Mucosa of descending colon (tissue), 3 donors: ENCODE measurements at regions not wholly inside any gene's neighbourhood (a gene's known extent, or its start where the extent isn't known, plus 50 kb on each side); places are given as distances from the start of the nearest gene placed in this dataset.
A peak's percentile ranks its signal among the peaks of the same experiment; 100 is the strongest.
"Not testable (repeated sequence)": the region's sequence is repeated elsewhere in the genome, so short reads cannot be mapped to it uniquely, and the experiment has no call there.

Experiments used
- ATAC-seq: fragments of 200-7000 bp; cut with Tn5 transposase; one replicate; pipeline ENCODE4 v1.9.1; 2020; ENCODE audit warnings: mild to moderate bottlenecking, moderate library complexity
- DNase-seq, 3 donors: peaks; one replicate each; pipeline ENCODE4 v3.0.0-alpha.2; 2020
- H3K36me3 ChIP-seq: fragments of 200-600 bp; one replicate; pipeline ENCODE4 v1.8.0; 2021; ENCODE audit warnings: low read depth, mild to moderate bottlenecking
- H3K4me1 ChIP-seq: fragments of 200-600 bp; one replicate; pipeline ENCODE4 v1.8.0; 2021; ENCODE audit warnings: low read depth, mild to moderate bottlenecking
- H3K4me3 ChIP-seq: fragments of 200-600 bp; one replicate; pipeline ENCODE4 v1.8.0; 2021; ENCODE audit warnings: mild to moderate bottlenecking
- H3K9me3 ChIP-seq: fragments of 200-600 bp; one replicate; pipeline ENCODE4 v1.8.0; 2021; ENCODE audit warnings: mild to moderate bottlenecking
- intact Hi-C, 2 donors: fragments of 100-400 bp; cut with DNase I in 1 of 2; cut with micrococcal nuclease in 1 of 2; formaldehyde crosslinking; loops; one replicate each; pipeline versions ENCODE4 v1.11.0 to v1.11.1; 2022; cut with DNase I, micrococcal nuclease
- TF ChIP-seq, protein P1 (sequence below): fragments of 200-600 bp; IDR thresholded peaks from one replicate; pipeline ENCODE4 v1.8.0; 2022; ENCODE audit warnings: antibody characterized with exemption, mild to moderate bottlenecking
- donor health status: DM: no; HTN: no; CAD: no; lungs with moderate emphysema.
- donor health status: DM: no; HTN: no; CAD: no.
- donor health status: DM: no; HTN: yes; CAD: no.

DNA sequence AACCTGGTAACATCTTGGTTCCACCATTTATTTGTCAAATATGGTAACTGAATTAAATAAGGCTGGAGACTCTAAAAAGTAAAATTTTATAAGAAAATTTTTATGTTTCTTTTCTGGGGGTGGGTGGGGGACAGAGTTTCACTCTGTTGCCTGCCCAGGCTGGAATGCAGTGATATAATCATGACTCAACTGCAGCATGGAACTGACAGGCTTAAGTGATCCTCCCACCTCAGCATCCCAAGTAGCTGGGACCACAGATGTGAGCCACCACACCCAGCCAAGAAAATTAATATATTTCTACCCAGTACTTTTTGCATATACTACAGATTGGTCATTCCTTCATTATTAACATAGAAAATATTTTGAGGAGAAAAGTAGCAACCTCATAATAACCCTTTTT is 216.9 kb downstream of the DEPDC1B start:
- no peak overlapping the region for H3K4me3 ChIP-seq
- TF ChIP-seq, protein P1, sequence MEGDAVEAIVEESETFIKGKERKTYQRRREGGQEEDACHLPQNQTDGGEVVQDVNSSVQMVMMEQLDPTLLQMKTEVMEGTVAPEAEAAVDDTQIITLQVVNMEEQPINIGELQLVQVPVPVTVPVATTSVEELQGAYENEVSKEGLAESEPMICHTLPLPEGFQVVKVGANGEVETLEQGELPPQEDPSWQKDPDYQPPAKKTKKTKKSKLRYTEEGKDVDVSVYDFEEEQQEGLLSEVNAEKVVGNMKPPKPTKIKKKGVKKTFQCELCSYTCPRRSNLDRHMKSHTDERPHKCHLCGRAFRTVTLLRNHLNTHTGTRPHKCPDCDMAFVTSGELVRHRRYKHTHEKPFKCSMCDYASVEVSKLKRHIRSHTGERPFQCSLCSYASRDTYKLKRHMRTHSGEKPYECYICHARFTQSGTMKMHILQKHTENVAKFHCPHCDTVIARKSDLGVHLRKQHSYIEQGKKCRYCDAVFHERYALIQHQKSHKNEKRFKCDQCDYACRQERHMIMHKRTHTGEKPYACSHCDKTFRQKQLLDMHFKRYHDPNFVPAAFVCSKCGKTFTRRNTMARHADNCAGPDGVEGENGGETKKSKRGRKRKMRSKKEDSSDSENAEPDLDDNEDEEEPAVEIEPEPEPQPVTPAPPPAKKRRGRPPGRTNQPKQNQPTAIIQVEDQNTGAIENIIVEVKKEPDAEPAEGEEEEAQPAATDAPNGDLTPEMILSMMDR = no peak
- no peak for DNase-seq
- no peak for ATAC-seq
- intact Hi-C loops = no loop called here
- H3K36me3 ChIP-seq = no peaks in the 10 kb centered on the region
- no peaks in the 10 kb centered on the region for H3K9me3 ChIP-seq
- no peaks in the 10 kb centered on the region for H3K4me1 ChIP-seq

DNA sequence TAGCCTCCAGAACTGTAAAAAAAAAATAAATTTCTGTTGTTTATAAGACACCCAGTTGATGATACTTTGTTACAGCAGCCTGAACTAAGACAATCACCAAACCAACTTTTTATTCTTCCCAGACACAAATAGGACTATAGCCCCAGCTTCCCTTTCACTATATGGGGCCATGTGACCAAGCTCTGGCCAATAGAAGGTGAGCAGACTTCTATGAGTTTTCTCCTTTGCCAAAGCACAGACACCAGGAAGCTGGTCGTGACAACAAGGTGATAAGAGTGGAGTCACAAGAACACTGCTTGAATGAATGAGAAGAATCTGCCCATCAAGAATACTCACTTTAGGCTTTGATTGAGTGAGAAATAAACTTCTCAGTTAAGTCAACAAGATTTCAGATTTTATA is 217.7 kb downstream of the DEPDC1B start:
- H3K4me1 ChIP-seq = no peaks in the 10 kb centered on the region
- no peaks in the 10 kb centered on the region for H3K9me3 ChIP-seq
- peak; percentile 76 for ATAC-seq
- no peak overlapping the region for H3K4me3 ChIP-seq
- DNase-seq = peak in 1 of 3 donors; percentile 17
- TF ChIP-seq, protein P1 = no peak
- H3K36me3 ChIP-seq = no peaks in the 10 kb centered on the region
- intact Hi-C loops = no loop called here

DNA sequence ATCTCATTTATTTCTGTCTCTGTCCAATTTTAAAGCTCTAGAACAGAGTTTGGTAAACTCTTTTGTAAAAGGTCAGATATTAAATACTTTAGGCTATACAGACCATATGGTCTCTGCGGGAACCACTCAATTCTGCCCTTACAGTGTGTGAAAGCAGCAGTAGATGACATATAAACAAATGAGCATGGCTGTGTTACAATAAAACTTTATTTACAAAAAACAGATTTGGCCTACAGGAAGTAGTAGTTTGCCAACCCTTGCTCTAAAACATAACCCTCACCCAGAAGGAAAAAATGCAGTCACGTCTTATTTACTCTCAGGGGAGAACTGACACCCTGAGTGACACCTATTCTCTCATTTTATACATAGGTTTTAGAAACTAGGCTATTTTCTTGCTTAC is 220.4 kb downstream of the DEPDC1B start:
- no peak overlapping the region for H3K4me3 ChIP-seq
- no peaks in the 10 kb centered on the region for H3K36me3 ChIP-seq
- DNase-seq (no peak), ATAC-seq (no peak)
- TF ChIP-seq, protein P1 = no peak
- H3K9me3 ChIP-seq = no peaks in the 10 kb centered on the region
- H3K4me1 ChIP-seq = no peaks in the 10 kb centered on the region
- intact Hi-C loops = no loop called here

DNA sequence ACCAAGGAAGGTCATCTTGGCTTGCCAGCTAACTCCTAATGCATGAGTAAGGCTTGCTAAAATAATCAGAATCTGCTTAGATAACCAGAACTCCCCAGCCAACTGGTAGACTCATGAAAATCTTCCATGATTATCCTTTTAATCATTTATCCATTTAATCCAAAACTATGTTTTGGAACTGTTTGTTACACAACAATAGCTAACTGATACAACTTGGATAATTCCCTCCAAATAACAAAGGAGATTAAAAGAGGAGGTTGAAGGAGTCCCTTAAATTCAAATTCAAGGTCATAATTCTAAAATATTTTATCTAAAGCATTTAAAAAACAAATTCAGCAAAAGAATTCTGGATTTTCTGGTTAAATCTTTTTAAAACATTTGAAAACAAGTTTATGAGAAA is 222.1 kb downstream of the DEPDC1B start:
- no peak overlapping the region for H3K4me3 ChIP-seq
- intact Hi-C loops = no loop called here
- TF ChIP-seq, protein P1 = no peak
- no peak for DNase-seq
- H3K9me3 ChIP-seq = no peaks in the 10 kb centered on the region
- no peak for ATAC-seq
- H3K36me3 ChIP-seq = no peaks in the 10 kb centered on the region
- H3K4me1 ChIP-seq = no peaks in the 10 kb centered on the region

DNA sequence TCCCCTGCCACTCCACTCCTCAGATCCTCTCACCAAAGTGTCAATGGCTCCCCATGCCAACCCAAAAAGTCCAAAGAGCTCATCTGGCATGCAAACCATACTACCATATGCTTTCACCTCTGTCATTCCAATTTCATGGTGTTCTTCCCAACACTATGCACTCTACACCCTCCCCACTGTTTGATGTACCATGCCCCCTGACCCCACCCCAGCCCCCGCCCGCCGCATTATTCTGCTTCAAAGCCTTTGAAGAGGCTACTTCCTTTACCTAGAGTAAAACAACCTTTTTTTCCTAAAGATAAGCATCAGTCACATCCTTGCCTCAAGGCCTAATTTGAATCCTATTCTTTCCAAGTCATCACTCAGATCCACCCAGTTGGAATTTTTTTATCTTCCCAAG is 226.3 kb downstream of the DEPDC1B start:
- DNase-seq (no peak), ATAC-seq (no peak)
- H3K4me3 ChIP-seq = no peak overlapping the region
- no peaks in the 10 kb centered on the region for H3K4me1 ChIP-seq
- TF ChIP-seq, protein P1 = no peak
- intact Hi-C loops = no loop called here
- H3K9me3 ChIP-seq = no peaks in the 10 kb centered on the region
- no peaks in the 10 kb centered on the region for H3K36me3 ChIP-seq

DNA sequence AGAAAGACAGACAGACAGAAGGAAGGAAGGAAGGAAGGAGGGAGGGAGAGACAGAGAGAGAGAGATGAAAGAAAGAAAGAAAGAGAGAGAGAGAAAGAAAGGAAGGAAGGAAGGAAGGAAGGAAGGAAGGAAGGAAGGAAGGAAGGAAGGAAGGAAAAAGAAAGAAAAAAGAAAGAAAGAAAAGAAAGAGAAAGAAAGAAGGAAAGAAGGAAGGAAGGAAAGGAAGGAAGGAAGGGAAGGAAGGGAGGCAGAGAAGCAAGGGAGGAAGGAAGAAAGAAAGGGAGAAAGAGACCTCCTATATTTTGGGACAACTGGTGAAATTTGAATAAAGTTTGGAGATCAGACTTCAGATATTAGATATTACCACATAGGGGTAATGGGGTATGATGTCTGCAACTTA is 226.9 kb downstream of the DEPDC1B start:
- DNase-seq, intact Hi-C loops, H3K4me1 ChIP-seq, H3K4me3 ChIP-seq, H3K36me3 ChIP-seq, ATAC-seq, H3K9me3 ChIP-seq: not testable (repeated sequence)
